A549 (cell line): ENCODE measurements at regions not wholly inside any gene's neighbourhood (a gene's known extent, or its start where the extent isn't known, plus 50 kb on each side); places are given as distances from the start of the nearest gene placed in this dataset.

ENCODE experiments used
- ATAC-seq, 2 experiments: fragments of 200-7000 bp in 1 of 2; fragments of >200 bp in 1 of 2; cut with Nextera tagmentation in 1 of 2; cut with Tn5 transposase in 1 of 2; 3 replicates each; pipeline versions ENCODE4 v1.8.0 to v1.9.1; 2018 to 2020; ENCODE audit warnings: mild to moderate bottlenecking in 1 of 2, moderate library complexity in 1 of 2
- CTCF ChIA-PET: fragments of 300-600 bp; sonication (Branson Sonifier 250); formaldehyde crosslinking; extraction: SDS; loops from one replicate; lab custom pipeline; 2021; ENCODE audit warnings: antibody characterized with exemption, inconsistent platforms; lab: Yijun Ruan, JAX
- POLR2A ChIA-PET: fragments of 350-600 bp; formaldehyde crosslinking; extraction: SDS; loops from one replicate; lab custom pipeline; 2021; ENCODE audit warnings: antibody characterized with exemption, inconsistent platforms; lab: Yijun Ruan, JAX
- DNase-seq, 2 experiments: peaks; one replicate each; pipeline versions ENCODE4 v3.0.0 to v3.0.0-alpha.2; 2011 to 2016; ENCODE audit warnings: low read depth in 1 of 2, low spot score in 1 of 2
- FAIRE-seq: peaks from 2 replicates; lab custom pipeline; 2011; peaks lifted over from hg19 to GRCh38; lab: Jason Lieb, UNC
- H3K27ac ChIP-seq, 2 experiments: fragments of >200 bp; sonication (Bioruptor Twin); formaldehyde crosslinking; 3 replicates each; pipeline ENCODE4 v1.5.1; 2016 to 2017
- H3K4me1 ChIP-seq: fragments of >200 bp; sonication (Bioruptor Twin); formaldehyde crosslinking; 3 replicates; pipeline ENCODE4 v1.6.1; 2016
- H3K4me2 ChIP-seq: fragments of >200 bp; sonication (Bioruptor Twin); formaldehyde crosslinking; 3 replicates; pipeline ENCODE4 v1.6.1; 2016
- H3K4me3 ChIP-seq: fragments of >200 bp; sonication (Bioruptor Twin); formaldehyde crosslinking; 3 replicates; pipeline ENCODE4 v1.5.1; 2016
- H3K9me3 ChIP-seq: fragments of >200 bp; sonication (Bioruptor Twin); formaldehyde crosslinking; 3 replicates; pipeline ENCODE4 v1.6.1; 2016
- CEBPB ChIP-seq, 2 experiments: fragments of >200 bp in 1 of 2; sonication (Bioruptor Twin) in 1 of 2; formaldehyde crosslinking in 1 of 2; IDR thresholded peaks; 2 replicates each; pipeline ENCODE4 v1.6.1; 2012 to 2016
- CHD2 ChIP-seq: fragments of 150-350 bp; IDR thresholded peaks from 2 replicates; pipeline ENCODE4 v1.6.1; 2014; ENCODE audit warnings: low read length; ENCODE audit not compliant: partially characterized antibody
- CHD4 ChIP-seq: fragments of 200-600 bp; sonication (generic); IDR thresholded peaks from 2 replicates; pipeline ENCODE4 v1.6.1; 2016; ENCODE audit warnings: antibody characterized with exemption, mild to moderate bottlenecking, borderline replicate concordance
- HEYL ChIP-seq: fragments of 250-450 bp; sonication (Bioruptor Pico); IDR thresholded peaks from 2 replicates; pipeline ENCODE4 v1.8.0; 2021; ENCODE audit warnings: mild to moderate bottlenecking, moderate library complexity
- HOXA7 ChIP-seq: fragments of 250-450 bp; sonication (Bioruptor Pico); IDR thresholded peaks from 2 replicates; pipeline ENCODE4 v1.5.0; 2020; ENCODE audit warnings: mild to moderate bottlenecking, moderate library complexity
- JUN ChIP-seq, 2 experiments: fragments of >200 bp; sonication (Bioruptor Twin); formaldehyde crosslinking; IDR thresholded peaks; 2 replicates in 1 of 2; 3 replicates in 1 of 2; pipeline ENCODE4 v1.6.1; 2016 to 2017
- KDM1A ChIP-seq: fragments of 200-600 bp; sonication (generic); IDR thresholded peaks from 2 replicates; pipeline ENCODE4 v1.6.1; 2016; ENCODE audit warnings: low read depth, mild to moderate bottlenecking
- KDM5A ChIP-seq: fragments of 200-600 bp; sonication (generic); IDR thresholded peaks from 2 replicates; pipeline ENCODE4 v1.6.1; 2016; ENCODE audit warnings: antibody characterized with exemption, mild to moderate bottlenecking
- MAFK ChIP-seq: fragments of 450-650 bp; IDR thresholded peaks from 2 replicates; pipeline ENCODE4 v1.6.1; 2014; ENCODE audit not compliant: partially characterized antibody
- MAZ ChIP-seq: fragments of 150-350 bp; IDR thresholded peaks from 2 replicates; pipeline ENCODE4 v1.6.1; 2014; ENCODE audit warnings: antibody characterized with exemption, low read depth, low read length, borderline replicate concordance
- MYC ChIP-seq: IDR thresholded peaks from 2 replicates; pipeline ENCODE4 v1.6.1; 2012; ENCODE audit warnings: mild to moderate bottlenecking, inconsistent platforms, low read length, improper control_type of control experiment, borderline replicate concordance
- NR3C1 ChIP-seq: fragments of >200 bp; sonication (Bioruptor Twin); formaldehyde crosslinking; IDR thresholded peaks from 3 replicates; pipeline ENCODE4 v1.6.1; 2017
- POLR2AphosphoS2 ChIP-seq: conservative IDR thresholded peaks from 2 replicates; pipeline ENCODE4 v1.6.1; 2012; ENCODE audit warnings: low read length, improper control_type of control experiment, inconsistent platforms
- RAD21 ChIP-seq, 2 experiments: fragments of >200 bp in 1 of 2; sonication (Bioruptor Twin) in 1 of 2; formaldehyde crosslinking in 1 of 2; IDR thresholded peaks in 1 of 2; conservative IDR thresholded peaks in 1 of 2; 2 replicates in 1 of 2; 3 replicates in 1 of 2; pipeline ENCODE4 v1.6.1; 2012 to 2018; ENCODE audit warnings: inconsistent platforms in 1 of 2
- RARB ChIP-seq: fragments of 250-450 bp; sonication (Bioruptor Pico); IDR thresholded peaks from 2 replicates; pipeline ENCODE4 v1.8.0; 2021; ENCODE audit warnings: mild to moderate bottlenecking, moderate library complexity
- RCOR1 ChIP-seq: fragments of 150-350 bp; IDR thresholded peaks from 2 replicates; pipeline ENCODE4 v1.6.1; 2014; ENCODE audit warnings: antibody characterized with exemption, low read length, low read depth
- SMC3 ChIP-seq: fragments of >200 bp; sonication (Bioruptor Twin); formaldehyde crosslinking; IDR thresholded peaks from 3 replicates; pipeline ENCODE4 v1.6.1; 2018; ENCODE audit warnings: inconsistent platforms
- SREBF2 ChIP-seq: fragments of 450-650 bp; IDR thresholded peaks from 2 replicates; pipeline ENCODE4 v1.6.1; 2014; ENCODE audit warnings: mild to moderate bottlenecking, moderate library complexity
- TFCP2L1 ChIP-seq: fragments of 250-450 bp; sonication (Bioruptor Pico); IDR thresholded peaks from 2 replicates; pipeline ENCODE4 v1.5.0; 2021; ENCODE audit warnings: mild to moderate bottlenecking
- TP53 ChIP-seq: fragments of 250-450 bp; sonication (Bioruptor Pico); IDR thresholded peaks from 2 replicates; pipeline ENCODE4 v1.5.0; 2021; ENCODE audit warnings: mild to moderate bottlenecking, moderate library complexity
- ZC3H11A ChIP-seq: fragments of 450-650 bp; IDR thresholded peaks from 2 replicates; pipeline ENCODE4 v1.6.1; 2014; ENCODE audit warnings: antibody characterized with exemption, mild to moderate bottlenecking
- ZNF302 ChIP-seq: fragments of 250-450 bp; sonication (Bioruptor Pico); IDR thresholded peaks from 2 replicates; pipeline ENCODE4 v1.9.0; 2021; ENCODE audit warnings: inconsistent platforms, mild to moderate bottlenecking, moderate library complexity
- ZSCAN20 ChIP-seq: fragments of 250-450 bp; sonication (Bioruptor Pico); IDR thresholded peaks from 2 replicates; pipeline ENCODE4 v1.8.0; 2022; ENCODE audit warnings: mild to moderate bottlenecking, moderate library complexity
- WGBS: methylation state at CpG from one replicate; pipeline ENCODE4 v1.1.6; 2017; ENCODE audit errors: missing lambda C conversion rate; 5-methylcytosine and 5-hydroxymethylcytosine counted together
- TF ChIP-seq, protein P1 (sequence below): fragments of >200 bp; sonication (Bioruptor Twin); formaldehyde crosslinking; IDR thresholded peaks from 3 replicates; pipeline ENCODE4 v1.5.1; 2016
- TF ChIP-seq, protein P2 (sequence below): fragments of 250-450 bp; sonication (Bioruptor Pico); IDR thresholded peaks from 2 replicates; pipeline ENCODE4 v1.5.0; 2020; ENCODE audit warnings: low read depth, mild to moderate bottlenecking, moderate library complexity
- TF ChIP-seq, protein P3 (sequence below): IDR thresholded peaks from 2 replicates; pipeline ENCODE4 v1.6.1; 2012

DNA sequence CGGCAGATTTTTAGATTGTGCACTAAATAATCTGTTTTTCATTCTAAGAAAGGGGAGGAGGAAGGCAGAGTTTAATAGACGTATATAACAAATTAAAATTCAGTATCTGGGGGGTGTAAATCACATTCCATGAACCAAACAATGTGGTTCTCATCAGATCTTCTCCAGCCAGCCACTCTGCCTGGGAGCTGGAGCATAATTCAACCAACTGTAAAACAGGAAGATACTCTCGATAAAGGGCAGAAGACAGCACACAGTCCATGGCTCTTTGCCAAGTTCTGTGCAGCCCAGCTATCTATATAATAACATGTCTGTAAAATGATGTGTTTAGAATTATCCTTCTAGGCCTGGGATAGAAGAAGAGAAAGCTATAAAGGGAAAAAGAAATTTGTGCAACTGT, 289.9 kb upstream of the ZFP64 start:
- no peak for ATAC-seq
- WGBS = 3% methylated on average over 3 of the region's 3 CpGs
- H3K27ac ChIP-seq = no peak overlapping the region
- ChIA-PET POLR2A (no interaction called here), CTCF (no interaction called here)
- FAIRE-seq = no peak
- TF ChIP-seq POLR2AphosphoS2 = no peak
- no peaks in the 10 kb centered on the region for H3K9me3 ChIP-seq
- no peak overlapping the region for H3K4me3 ChIP-seq
- no peak for DNase-seq
- H3K4me1 ChIP-seq = no peaks in the 10 kb centered on the region
- no peak overlapping the region for H3K4me2 ChIP-seq

DNA sequence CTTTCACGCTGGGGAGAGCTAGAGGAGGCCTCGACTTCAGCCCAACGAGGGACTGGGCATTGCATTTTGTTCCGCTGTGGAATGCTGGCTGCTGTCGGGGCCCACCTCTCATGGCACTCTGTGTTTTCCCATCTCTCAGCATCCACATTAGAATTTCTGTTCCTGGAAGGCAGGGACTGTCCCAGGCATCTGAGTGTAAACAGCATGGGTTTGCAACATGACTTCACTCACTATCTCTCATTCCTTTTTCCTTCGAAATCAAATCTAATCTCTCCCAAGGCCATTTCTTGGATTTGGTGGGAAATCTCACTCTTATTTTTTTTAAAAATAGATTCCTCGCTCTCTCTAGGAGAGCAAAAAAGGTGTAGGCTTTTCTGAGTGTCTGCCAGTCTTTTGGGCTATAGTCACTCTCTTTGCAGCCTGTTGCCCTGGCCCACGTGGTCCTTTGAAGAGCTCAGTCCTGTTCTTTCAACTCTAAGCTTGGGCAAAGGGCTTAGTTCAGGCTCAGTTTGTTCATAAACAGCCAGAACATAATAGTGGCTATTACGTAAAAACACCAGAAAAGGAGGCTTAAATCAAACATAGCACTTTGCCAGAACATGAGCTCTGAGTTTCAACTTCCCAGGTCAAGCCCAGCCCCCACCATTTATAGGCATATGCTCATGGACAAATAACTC, 284.6 kb upstream of the ZFP64 start:
- Histone ChIP-seq H3K27ac (no peak overlapping the region), H3K4me3 (no peak overlapping the region), H3K9me3 (no peaks in the 10 kb centered on the region), H3K4me1 (no peaks in the 10 kb centered on the region), H3K4me2 (no peak overlapping the region)
- DNase-seq = no peak
- no peak for ATAC-seq
- TF ChIP-seq MAZ (no peak), RCOR1 (no peak), CHD2 (no peak), JUN (IDR thresholded peaks at IDR 0.05) (no peak), CEBPB (IDR thresholded peaks at IDR 0.05) (no peak), POLR2AphosphoS2 (no peak), ZSCAN20 (CRISPR knock-in tag) (no peak), KDM5A (no peak), HOXA7 (CRISPR knock-in tag) (no peak), SREBF2 (no peak)
- TF ChIP-seq, protein P1, sequence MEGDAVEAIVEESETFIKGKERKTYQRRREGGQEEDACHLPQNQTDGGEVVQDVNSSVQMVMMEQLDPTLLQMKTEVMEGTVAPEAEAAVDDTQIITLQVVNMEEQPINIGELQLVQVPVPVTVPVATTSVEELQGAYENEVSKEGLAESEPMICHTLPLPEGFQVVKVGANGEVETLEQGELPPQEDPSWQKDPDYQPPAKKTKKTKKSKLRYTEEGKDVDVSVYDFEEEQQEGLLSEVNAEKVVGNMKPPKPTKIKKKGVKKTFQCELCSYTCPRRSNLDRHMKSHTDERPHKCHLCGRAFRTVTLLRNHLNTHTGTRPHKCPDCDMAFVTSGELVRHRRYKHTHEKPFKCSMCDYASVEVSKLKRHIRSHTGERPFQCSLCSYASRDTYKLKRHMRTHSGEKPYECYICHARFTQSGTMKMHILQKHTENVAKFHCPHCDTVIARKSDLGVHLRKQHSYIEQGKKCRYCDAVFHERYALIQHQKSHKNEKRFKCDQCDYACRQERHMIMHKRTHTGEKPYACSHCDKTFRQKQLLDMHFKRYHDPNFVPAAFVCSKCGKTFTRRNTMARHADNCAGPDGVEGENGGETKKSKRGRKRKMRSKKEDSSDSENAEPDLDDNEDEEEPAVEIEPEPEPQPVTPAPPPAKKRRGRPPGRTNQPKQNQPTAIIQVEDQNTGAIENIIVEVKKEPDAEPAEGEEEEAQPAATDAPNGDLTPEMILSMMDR = no peak
- 15% methylated on average over 8 of the region's 9 CpGs for WGBS
- POLR2A ChIA-PET = no interaction called here
- CTCF ChIA-PET = interaction anchor here (1.5 kb wide), 1 partner anchor 8 kb away, joined by 3 read pairs; no protein-coding TSS in a partner anchor
- FAIRE-seq = no peak

DNA sequence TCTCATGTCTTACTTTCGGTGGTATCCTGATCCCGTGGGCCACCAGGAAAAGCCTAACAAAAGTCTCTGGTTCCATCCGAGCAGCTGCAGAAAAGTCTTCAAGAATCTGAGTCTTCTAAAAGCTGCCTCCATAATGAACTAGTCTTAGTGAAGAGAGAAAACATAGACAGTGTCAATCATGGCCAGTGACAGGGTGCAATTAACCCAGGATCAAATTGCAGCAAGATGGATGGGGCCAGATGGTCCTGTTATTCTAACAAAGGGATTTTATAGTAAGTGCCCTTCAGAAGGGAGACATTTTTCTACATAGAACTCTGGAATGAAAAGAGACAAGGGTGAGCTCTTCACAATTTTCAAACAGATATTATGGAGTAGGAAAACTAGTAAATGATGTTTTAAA, 281.6 kb upstream of the ZFP64 start:
- no peak for TF ChIP-seq KDM1A
- TF ChIP-seq MYC = no peak
- TF ChIP-seq, protein P2, sequence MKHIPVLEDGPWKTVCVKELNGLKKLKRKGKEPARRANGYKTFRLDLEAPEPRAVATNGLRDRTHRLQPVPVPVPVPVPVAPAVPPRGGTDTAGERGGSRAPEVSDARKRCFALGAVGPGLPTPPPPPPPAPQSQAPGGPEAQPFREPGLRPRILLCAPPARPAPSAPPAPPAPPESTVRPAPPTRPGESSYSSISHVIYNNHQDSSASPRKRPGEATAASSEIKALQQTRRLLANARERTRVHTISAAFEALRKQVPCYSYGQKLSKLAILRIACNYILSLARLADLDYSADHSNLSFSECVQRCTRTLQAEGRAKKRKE (CRISPR knock-in tag) = no peak
- no peak for TF ChIP-seq TFCP2L1
- TF ChIP-seq RAD21 (conservative IDR thresholded peaks at IDR 0.05 in 1 of 2, IDR thresholded peaks at IDR 0.05 in 1 of 2) = no peak
- TF ChIP-seq SMC3 = no peak
- no peak for TF ChIP-seq CHD2
- no peak for TF ChIP-seq RARB (CRISPR knock-in tag)
- FAIRE-seq = no peak

DNA sequence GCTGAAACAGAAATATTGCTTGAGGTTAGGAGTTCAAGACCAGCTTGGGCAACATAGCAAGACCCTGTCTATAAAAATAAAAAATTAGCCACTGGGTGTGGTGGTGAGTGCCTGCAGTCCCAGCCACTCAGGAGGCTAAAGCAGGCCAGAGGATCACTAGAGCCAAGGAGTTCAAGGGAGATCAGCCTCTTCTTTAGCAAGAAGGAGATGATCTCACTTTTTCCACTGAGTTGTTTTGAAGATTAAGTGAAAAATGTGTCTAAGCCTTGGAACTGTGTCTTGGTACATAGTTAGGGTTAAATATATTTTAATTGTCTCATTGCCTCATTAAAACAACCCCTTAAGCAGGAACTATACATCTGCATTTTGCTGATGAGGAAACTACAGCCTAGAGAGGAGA, 279.0 kb upstream of the ZFP64 start:
- CTCF ChIA-PET = no interaction called here
- Histone ChIP-seq H3K9me3 (no peaks in the 10 kb centered on the region), H3K4me3 (no peak overlapping the region), H3K27ac (no peak overlapping the region), H3K4me2 (no peak overlapping the region), H3K4me1 (no peaks in the 10 kb centered on the region)
- no peak for FAIRE-seq
- POLR2A ChIA-PET = no interaction called here
- no peak for TF ChIP-seq HEYL (CRISPR knock-in tag)
- no peak for TF ChIP-seq SMC3
- TF ChIP-seq NR3C1 = no peak
- TF ChIP-seq MAFK = no peak
- TF ChIP-seq, protein P3, sequence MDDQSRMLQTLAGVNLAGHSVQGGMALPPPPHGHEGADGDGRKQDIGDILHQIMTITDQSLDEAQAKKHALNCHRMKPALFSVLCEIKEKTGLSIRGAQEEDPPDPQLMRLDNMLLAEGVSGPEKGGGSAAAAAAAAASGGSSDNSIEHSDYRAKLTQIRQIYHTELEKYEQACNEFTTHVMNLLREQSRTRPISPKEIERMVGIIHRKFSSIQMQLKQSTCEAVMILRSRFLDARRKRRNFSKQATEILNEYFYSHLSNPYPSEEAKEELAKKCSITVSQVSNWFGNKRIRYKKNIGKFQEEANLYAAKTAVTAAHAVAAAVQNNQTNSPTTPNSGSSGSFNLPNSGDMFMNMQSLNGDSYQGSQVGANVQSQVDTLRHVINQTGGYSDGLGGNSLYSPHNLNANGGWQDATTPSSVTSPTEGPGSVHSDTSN = no peak
- TF ChIP-seq ZNF302 = no peak
- no peak for TF ChIP-seq ZC3H11A
- TF ChIP-seq CHD4 = no peak
- TF ChIP-seq TP53 = no peak
- DNase-seq = no peak
- no peak for ATAC-seq

More for the DNA sequence above, 281.6 kb upstream of the ZFP64 start:
- ATAC-seq (no peak), DNase-seq (no peak)
- H3K4me3 ChIP-seq = no peak overlapping the region
- WGBS = 22% methylated on average over 3 of the region's 3 CpGs
- CTCF ChIA-PET = no interaction called here
- H3K9me3 ChIP-seq = no peaks in the 10 kb centered on the region
- H3K4me2 ChIP-seq = no peak overlapping the region
- H3K4me1 ChIP-seq = no peaks in the 10 kb centered on the region
- no peak overlapping the region for H3K27ac ChIP-seq
- POLR2A ChIA-PET = no interaction called here
